GM21528 (cell line): ENCODE measurements at regions not wholly inside any gene's neighbourhood (a gene's known extent, or its start where the extent isn't known, plus 50 kb on each side); places are given as distances from the start of the nearest gene placed in this dataset.
"Not testable (repeated sequence)": the region's sequence is repeated elsewhere in the genome, so short reads cannot be mapped to it uniquely, and the experiment has no call there.

Experiments
- ATAC-seq: cut with Tn5 transposase; IDR thresholded peaks from one replicate; pipeline ENCODE4 v1.9.1; 2021; ENCODE audit warnings: mild to moderate bottlenecking, moderate library complexity; ENCODE audit not compliant: unreplicated experiment, low FRiP score

- ATAC-seq, result no peak
Measured at GRCh38 chr9:83140061-83140460, 77.1 kb upstream of the RASEF start.

- ATAC-seq, result no peak
Measured at GRCh38 chr9:83138422-83139135, 75.6 kb upstream of the RASEF start.

- ATAC-seq, result no peak
Measured at GRCh38 chr9:83133316-83133715, 70.4 kb upstream of the RASEF start.

- no peak for ATAC-seq
Measured at GRCh38 chr9:83132768-83133167, 69.8 kb upstream of the RASEF start.

GRCh38 chr9:83130541-83130940, 67.6 kb upstream of the RASEF start:
- ATAC-seq, result no peak

- ATAC-seq, result no peak
Measured at GRCh38 chr9:83125671-83126070, 62.7 kb upstream of the RASEF start.

GRCh38 chr9:83119873-83120272, 56.9 kb upstream of the RASEF start:
- no peak for ATAC-seq

GRCh38 chr9:83116026-83116425, 53.1 kb upstream of the RASEF start:
- no peak for ATAC-seq

- ATAC-seq, result not testable (repeated sequence)
Measured at GRCh38 chr9:83113445-83113844, 50.5 kb upstream of the RASEF start.
